ENCODE measurements at regions not wholly inside any gene's neighbourhood (a gene's known extent, or its start where the extent isn't known, plus 50 kb on each side); places are given as distances from the start of the nearest gene placed in this dataset.
"Not testable (repeated sequence)": the region's sequence is repeated elsewhere in the genome, so short reads cannot be mapped to it uniquely, and the experiment has no call there.

DNA sequence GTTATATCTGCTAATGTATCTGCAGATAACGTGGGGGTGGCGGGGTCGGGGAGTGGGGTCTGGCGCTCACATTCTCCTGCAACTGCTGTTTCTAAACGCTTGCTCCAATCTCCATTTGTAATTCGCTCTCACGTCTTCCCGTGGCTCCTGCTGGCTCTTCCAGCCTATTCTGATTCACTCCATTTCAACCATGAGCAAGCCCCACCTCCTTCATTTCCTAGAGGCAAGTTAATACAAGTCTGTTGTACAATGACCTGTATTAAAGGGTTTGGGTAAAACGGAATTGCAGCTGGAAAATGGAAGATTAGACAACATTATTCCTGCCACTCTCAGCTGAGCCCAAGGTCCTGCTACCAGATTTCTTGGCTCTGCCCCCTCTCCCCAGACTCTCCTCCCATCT lies 132.3 kb downstream of the CSNK2A3 start:
- no peak for DNase-seq (ENCODE audit: low read depth)

DNA sequence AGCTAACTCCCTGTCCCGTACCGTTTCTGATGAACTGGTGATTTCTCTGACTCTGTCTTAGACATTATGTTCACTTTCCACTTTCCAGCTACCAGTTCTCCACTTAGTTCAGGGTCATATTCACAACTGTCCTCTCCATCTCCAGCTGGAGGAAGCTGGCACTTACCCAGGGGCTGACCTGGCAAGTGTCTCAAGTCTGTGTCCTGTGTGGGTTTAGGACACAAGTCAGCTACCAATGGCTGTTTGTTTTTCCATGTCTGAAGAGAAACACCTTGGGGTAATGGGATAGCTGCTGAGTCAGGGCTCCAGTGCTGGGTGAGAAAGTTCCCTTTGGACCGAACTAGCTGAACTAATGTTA lies 134.4 kb downstream of the CSNK2A3 start:
- no peak for DNase-seq (ENCODE audit: low read depth)

DNA sequence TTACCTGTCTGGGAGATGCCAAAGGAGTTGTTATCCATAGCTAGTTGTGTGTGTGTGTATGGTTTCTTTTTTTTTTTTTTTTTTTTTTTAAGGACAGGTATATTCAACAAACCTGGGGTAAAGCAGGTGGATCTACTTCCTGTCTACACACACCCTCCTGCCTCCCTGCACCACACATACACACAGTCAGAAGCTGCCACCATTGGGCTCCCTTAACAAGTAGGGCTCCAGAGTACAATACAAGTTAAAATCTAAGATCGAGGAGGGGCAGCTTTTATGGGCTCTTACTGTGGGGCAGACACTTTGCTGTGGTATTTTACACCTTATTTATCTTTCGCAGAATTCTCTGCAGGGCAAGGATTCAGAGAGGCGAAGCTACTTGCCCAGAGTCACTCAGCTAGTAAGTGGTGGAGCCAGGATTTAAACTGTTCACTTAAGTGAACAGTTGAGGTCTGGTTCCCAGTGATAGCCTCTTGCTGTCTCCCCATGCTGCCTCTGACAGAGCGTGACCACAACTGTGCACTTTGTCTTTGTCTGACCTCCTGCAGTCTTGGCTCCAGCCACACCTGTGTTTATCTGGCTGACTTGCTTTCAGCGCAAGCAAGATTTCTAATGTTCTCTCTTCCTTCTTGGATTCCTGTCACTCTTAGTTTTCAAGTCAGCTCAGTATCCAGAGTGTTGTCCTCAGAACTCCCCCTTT lies 135.0 kb downstream of the CSNK2A3 start:
- DNase-seq (ENCODE audit: low read depth): no peak

DNA sequence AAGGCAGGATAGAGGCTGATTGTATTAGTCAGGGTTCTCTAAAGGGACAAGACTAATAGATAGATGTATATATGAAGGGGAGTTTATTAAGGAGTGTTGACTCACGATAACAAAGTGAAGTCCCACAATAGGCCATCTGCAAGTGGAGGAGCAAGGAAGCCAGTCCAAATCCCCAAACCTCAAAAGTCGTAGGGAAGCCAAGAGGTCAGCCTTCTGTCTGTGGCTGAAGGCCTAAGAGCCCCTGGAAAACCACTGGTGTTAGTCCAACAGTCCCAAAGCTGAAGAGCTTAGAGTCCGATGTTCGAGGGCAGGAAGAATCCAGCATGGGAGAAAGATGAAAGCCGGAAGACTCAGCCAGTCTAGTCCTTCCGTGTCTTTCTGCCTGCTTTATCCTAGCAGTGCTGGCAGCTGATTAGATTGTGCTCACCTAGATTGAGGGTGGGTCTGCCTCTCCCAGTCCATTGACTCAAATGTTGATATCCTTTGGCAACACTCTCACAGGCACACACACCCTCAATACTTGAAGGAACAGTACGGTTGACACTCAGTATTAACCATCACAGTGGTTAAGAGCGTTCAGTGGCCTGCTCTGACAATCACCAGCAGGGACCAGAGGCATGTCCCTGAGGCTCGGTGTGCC lies 135.6 kb downstream of the CSNK2A3 start:
- DNase-seq (ENCODE audit: low read depth): no peak

DNA sequence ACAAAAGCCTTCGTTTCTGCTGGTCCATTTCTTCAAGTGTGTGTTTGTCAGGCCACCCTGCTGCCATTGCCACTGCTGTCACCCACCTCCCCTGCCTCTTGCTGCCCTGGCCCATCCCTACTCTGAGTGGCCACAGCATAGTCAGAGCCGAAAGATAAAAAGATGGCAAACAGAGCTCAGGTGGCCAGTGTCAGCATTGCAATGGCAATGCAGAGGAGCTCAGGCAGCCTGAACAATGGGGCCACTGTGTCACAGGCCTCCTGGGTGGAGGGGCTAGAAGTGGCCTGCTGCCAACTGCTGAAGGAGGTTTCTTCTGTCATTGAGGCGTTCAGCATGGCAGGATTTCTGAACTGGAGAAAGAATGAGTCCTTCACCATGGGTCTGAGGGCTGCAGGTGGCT lies 137.1 kb downstream of the CSNK2A3 start:
- no peak for DNase-seq (ENCODE audit: low read depth)

DNA sequence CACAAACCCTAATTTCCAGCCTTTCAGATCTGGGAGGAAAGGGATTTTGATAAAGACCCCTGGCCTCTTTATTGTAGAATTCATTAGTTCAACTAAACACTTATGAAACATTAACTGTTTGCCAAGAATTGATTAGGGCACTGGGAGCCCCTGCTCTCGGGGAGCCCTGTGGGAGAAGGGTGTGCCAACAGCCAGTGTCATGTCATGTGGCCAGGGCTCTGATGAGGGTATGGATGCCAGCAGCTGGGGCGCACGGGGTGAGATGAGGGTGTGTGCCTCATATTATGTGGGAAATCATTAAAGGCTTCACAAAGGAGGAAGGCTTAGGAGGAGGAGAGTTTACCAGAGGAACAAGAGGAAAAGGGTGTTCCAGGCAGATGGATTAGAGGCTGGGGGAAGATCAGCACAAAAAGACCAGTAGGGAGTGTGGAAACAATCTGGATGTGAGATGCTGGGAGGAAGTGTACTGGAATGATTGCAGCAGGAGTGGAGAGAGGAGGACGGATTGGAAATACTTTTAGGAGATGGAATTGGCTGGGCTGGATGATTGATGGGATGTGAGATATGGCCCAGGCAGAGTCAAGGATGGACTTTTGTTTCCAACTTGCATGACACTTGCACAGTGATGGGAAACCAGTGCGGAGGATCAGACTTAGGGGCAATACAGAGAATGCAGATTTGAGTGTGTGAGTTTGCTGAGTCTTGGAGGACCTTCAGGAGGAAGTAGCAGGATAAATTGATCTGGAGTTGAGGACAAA lies 137.8 kb downstream of the CSNK2A3 start:
- DNase-seq (ENCODE audit: low read depth): no peak

DNA sequence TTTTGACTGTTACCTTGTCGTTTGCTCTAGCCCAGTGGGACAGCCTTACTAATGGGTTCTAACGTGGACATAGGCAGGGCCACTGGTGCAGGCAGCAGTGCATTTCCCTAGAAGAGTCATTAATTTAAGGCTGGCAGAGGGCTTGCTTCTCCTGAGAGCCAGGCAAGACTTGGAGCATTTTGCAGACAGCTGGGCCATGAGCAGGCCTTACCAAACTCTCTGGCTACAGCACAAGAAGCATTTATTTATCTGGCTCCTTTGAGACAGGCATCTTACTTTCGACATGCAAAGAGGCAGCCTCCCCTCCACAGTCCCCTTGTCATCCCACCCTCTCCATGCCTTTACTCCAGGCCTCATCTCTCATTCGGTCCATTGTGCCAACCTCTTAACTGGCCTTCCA lies 139.9 kb downstream of the CSNK2A3 start:
- no peak for DNase-seq (ENCODE audit: low read depth)

DNA sequence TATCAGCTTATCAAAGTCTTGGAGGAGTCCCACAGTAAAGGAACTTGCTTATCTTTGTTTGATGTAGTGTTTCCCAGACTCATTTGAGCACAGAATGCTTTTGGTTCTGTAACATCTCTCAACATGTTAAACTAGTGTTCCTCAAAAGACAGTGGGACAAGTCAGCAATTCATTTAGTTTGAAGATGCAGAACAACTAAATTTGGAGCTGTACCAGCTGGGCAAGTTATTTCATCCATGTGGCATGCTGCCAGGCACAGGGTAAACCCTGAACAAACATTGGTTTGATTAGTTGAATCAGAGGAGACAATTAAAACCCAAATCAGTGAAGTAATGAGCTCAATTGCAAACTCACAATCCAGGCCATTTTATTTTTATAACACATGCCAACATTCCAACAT lies 141.2 kb downstream of the CSNK2A3 start:
- DNase-seq (ENCODE audit: low read depth): no peak

DNA sequence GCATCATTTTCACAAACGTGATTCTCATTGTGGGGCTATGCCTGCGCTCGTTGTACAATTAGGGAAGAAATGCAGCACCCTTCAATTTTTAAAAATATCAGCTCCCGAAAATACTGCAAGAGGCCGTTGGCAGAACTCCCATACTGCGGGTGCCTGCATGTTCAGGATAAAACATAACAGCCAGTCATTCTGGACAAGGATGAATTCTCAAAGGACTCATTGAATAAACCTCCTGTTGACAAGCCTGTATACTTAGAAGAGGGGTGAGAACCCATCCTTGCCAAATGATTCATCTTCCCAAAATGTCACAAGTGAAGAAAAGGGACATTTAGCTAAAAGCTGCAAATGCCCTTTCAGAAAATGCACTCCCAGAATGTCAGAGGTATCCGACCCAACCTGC lies 141.9 kb downstream of the CSNK2A3 start:
- DNase-seq (ENCODE audit: low read depth): no peak

DNA sequence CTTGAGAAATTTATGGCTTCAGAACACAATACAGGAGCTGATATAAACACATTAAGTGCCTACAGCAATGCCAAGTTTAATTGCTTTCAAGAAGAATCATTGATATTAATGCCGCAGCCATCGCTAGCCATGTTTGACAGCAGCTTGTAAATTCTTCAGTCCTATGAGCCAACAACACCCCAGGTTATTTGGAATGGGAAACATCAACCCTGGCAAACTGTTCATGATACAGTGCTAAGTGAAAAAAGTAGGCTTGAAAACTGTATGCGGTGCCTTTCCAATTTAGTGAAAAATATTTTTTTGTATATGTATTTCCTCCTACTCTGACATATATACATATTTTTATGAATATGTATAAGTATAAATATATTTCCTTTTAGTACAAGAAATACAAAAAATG lies 142.6 kb downstream of the CSNK2A3 start:
- DNase-seq (ENCODE audit: low read depth): no peak

DNA sequence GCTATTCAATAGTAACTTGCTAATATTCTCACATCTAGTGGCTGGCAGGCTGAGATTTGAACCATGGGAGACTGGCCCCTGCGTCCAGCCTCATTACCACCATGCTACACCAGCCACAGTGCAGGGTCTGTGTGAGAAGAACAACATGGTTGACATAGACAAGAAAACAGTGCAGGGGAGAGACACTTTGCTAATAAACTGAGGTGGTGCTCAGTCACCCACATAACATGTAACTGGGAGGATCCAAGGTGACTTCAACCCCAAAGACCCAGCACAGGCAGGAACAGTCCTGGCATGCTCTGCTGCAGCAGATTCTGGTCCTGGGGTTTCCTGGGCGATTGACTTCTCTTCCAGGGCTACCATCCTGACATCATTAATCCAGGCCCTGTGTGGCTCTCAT lies 143.1 kb downstream of the CSNK2A3 start:
- no peak for DNase-seq (ENCODE audit: low read depth)

DNA sequence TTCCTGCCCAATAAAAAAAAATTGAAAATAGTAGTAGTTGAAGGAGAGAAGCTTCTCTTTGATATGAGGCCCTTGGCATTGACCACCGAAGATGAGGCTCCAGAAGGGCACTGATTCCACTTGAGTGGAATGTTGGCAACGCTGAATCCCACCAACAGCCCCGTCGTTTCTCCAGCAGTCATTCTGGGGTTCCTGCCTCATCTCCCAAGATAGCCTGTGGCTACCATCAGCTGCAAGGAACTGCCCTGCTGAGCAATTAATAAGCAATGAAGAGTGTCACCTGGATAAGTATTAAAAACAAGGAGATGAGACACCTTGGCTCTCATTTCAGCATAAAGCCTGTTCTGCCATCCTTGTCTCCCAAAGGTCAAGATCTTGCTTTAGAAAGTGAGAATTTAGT lies 144.1 kb downstream of the CSNK2A3 start:
- no peak for DNase-seq (ENCODE audit: low read depth)

DNA sequence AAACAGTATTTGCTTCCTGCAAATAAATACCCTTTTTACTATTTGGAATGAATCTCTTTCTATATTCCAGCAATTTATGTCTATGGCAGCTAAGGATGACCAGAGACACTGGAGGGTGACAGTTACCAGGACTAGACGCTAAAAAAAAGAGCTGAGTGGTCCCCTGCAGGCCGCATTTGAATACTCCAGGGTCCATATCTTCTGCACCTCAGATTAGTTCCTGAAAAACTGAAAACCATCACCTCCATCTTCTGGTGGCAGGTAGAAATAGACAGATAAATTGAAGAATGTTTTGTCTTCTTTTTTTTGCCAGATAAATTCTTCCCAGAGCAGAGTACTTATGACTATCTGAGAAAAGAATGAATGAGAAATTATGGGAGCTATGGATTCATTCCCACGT lies 145.6 kb downstream of the CSNK2A3 start:
- no peak for DNase-seq (ENCODE audit: low read depth)

DNA sequence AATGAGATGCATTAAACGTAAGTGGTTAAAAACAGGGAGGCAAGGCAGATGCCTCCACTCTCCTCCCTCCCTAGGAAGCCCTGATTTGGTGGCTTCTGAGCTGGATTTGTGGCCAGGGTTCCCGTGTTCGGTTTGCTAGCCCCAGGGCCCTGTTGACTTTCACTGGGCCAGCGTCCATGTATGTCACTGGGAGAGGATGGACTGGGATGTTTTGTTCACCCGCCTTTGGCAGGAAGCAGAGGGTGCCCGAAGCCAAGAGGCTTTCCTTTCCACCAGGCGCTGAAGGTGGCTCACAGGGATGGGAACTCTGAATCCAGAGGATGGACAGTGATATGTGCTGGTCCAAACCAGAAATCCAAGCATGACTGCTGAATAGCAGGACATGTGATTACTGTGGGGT lies 146.6 kb downstream of the CSNK2A3 start:
- DNase-seq (ENCODE audit: low read depth): no peak

DNA sequence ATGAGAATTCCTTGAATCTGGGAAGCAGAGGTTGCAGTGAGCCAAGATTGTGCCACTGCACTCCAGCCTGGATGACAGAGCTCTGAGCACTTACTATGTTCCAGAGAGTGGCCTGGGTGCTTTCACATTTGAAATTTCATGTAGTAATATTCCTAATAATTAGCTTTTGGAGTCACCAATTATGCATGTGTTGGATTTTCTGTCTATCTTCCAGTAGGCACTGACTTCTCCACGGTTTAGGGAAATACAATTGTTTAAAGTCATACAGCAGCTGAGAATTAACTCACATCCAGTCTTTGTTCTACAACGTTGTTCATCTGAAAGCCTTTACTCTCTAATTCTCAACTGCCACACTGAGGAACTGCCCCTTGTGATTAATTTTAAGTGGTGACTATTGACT lies 150.2 kb downstream of the CSNK2A3 start:
- DNase-seq (ENCODE audit: low read depth): no peak

DNA sequence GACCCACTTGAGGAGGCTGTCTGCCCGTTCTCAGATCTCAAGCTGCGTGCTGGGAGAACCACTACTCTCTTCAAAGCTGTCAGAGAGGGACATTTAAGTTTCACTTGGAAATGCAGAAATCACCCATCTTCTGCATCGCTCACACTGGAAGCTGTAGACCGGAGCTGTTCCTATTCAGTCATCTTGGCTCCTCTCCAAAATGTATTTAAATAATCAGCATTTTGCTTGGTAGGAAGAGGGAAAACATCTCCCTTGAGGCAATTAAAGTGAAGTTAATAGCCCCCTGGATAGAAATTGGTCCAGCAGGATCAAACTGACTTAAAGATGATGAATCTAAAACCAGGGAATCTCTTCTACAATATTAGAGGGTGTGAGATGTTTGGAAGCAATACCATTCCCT lies 151.7 kb downstream of the CSNK2A3 start:
- DNase-seq (ENCODE audit: low read depth): not testable (repeated sequence)

DNA sequence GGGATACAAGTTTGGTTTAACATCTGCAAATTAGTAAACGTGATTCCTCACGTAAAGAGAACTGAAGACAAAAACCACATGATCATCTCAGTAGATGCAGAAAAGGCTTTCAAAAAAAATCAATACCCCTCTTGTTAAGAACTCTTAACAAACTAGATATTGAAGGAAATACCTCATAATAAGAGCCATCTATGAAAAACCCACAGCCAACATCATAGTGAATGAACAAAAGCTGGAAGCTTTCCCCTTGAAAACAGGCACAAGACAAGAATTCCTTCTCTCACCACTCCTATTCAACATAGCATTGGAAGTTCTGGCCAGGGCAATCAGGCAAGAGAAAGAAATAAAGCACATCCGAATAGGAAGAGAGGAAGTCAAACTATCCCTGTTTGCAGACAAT lies 160.5 kb downstream of the CSNK2A3 start:
- no peak for DNase-seq (ENCODE audit: low read depth)

DNA sequence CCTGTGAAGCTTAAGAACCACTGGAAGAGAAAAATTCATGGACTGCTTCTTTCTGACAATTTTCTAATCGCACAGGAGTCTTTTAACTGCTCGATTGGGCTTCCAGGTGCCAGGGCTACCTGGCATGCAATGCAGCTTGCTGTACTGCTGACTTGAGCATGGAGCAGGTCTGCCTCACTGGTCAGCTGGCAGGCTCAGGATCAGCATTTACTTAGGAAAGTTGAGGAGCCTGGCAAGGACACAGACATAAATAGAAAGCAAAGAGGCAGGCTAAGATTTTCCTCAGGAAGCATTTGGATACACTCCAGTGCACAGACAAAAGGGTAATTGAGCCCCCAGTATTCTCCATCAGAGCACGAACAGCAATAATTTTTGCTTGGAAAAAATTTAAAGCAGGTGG lies 163.5 kb downstream of the CSNK2A3 start:
- DNase-seq (ENCODE audit: low read depth): no peak

DNA sequence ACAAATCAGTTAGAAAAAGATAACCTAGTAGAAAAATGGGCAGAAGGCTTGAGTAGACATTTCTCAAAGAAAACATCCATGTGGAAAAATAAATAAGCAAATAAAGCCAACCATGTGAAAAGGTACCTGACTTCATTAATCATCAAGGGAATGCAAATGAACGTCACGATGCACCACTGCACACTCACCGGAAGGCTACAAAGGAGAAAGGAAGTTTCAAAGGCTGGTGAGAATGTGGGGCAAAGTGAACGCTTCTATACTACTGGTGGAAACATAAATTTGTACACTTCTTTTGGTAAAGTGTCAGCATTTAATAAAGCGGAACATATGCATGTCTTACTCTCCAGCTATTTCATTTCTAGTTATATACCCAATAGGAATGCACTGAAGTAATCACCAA lies 166.8 kb downstream of the CSNK2A3 start:
- DNase-seq (ENCODE audit: low read depth): no peak

DNA sequence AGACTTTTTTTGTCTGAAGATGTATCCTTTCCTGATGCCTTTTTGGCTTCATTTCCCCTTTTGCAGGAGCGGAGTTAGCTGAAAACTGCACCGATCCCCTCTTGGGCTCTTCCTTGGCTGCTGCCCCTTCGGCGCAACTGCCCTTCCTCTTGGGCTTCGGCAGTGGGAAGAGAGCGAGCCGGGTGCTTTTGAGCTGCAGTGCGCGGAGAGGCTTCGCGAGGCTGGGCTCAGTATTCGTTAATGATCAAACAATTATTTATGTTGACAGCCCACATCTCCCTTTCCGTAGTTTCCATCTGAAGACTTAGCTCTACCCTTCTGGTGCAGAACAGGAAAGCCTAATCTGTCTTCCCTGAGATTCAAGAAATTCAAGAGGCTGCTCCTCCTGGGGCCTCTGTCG lies 170.8 kb downstream of the CSNK2A3 start:
- DNase-seq (ENCODE audit: low read depth): no peak

DNA sequence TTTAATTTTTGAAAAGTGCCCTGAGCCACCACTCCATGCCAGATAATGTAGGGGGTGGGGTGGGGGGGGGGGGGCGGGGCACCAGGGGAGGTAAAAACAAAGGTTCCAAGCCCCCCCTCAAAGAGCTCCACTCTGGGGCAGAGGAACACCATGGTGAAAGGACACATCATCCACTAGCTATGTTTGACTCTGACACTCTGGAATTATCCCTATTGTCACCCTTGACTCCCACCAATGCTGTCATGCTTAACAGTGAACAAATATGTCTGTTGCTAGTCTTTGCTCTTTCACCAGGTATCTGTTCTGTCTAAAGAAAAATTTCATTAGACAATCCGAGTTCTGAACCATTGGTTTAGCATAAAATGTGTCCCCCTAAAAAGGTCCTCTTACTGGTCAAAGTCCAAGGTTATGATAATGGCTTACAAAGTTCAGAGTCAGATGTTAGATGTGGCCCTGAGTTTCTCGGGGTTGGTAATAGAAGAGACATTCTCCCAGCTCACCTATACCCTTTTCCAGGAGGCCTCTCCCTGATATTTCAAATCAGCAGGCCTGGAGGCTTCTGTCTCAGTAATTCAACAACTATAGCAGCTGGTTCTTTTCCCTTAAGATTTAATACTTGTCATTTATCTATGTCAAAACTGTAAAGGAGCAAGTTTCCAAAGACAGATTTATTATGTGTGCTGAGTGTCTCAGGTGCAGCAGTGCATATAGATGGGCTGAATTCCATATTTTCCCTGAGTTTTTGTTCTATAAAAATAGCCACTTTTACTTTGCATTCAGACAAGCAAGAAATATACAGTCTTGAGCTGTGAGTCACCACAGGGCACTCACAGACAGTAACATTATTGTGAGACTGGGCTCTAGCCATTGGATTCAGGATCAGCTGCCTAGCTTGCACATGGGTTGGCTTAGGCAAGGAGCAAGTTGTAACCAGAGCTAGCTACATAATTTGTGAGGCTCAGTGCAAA lies 174.1 kb downstream of the CSNK2A3 start:
- no peak for DNase-seq (ENCODE audit: low read depth)

DNA sequence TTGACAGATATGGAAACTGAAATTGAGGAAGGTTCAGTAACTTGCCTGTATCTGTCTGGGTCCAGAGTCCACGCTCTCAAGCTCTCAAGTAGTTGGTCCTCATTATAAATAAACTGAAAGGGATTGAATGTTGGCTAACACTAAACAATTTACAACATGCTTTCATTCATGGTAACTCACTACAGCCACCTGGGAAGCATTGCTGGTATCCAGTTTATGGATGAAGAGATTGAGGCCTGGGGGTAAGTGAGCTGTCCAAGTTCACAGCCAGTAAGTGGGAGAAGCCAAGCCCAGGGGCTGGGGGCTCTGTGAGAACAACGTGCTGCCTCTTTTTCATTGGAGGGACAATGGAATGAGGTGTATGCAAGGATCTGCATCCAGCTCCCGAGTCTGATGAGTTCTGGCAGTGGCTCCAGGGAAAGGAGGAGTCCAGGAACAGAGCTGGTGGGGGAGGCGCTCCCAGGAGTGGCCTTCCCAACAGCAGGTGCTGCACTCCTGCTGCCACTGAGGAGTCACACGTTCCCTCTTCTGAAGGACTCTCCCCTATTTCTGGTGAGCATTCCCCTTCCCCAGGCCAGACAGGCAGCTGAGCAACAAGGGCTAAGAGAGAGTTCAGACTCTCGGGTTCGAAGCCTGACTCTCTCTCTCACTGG lies 175.8 kb downstream of the CSNK2A3 start:
- DNase-seq (ENCODE audit: low read depth): no peak

Measured in CMK (cell line).